A673 (cell line): ENCODE measurements at regions not wholly inside any gene's neighbourhood (a gene's known extent, or its start where the extent isn't known, plus 50 kb on each side); places are given as distances from the start of the nearest gene placed in this dataset.

Experiments used
- BruUV-seq: library from RNA; stranded (reverse); fragments of 400-500 nt; replicated peaks from 2 replicates; lab custom pipeline; 2021; lab: Mats Ljungman, UMichigan
- CTCF ChIA-PET: fragments of 300-600 bp; sonication (Branson Sonifier 250); formaldehyde crosslinking; loops from one replicate; lab custom pipeline; 2022; ENCODE audit warnings: antibody characterized with exemption; lab: Charles Lee
- POLR2A ChIA-PET: fragments of 300-600 bp; sonication (Branson Sonifier 250); formaldehyde crosslinking; loops from one replicate; lab custom pipeline; 2022; ENCODE audit warnings: antibody characterized with exemption; ENCODE audit not compliant: low non-redundant PET; lab: Charles Lee
- DNase-seq: peaks from one replicate; pipeline ENCODE4 v3.0.0-alpha.2; 2015; ENCODE audit warnings: low spot score
- H3K27ac ChIP-seq: fragments of 200-600 bp; sonication (generic); 2 replicates; pipeline ENCODE4 v1.5.1; 2016; ENCODE audit warnings: mixed run types, low read depth, mild to moderate bottlenecking, mixed read lengths, antibody characterized with exemption, low read length; ENCODE audit not compliant: poor library complexity, severe bottlenecking
- H3K27me3 ChIP-seq: fragments of 200-600 bp; sonication (generic); replicated peaks from 2 replicates; pipeline ENCODE4 v1.6.1; 2017; ENCODE audit warnings: mixed run types, low read depth, mild to moderate bottlenecking, mixed read lengths, antibody characterized with exemption, low read length; ENCODE audit not compliant: insufficient read depth, poor library complexity
- H3K36me3 ChIP-seq: fragments of 200-600 bp; sonication (generic); 2 replicates; pipeline ENCODE4 v1.6.1; 2016; ENCODE audit warnings: mixed run types, mild to moderate bottlenecking, mixed read lengths, antibody characterized with exemption, low read length; ENCODE audit not compliant: insufficient read depth, poor library complexity, severe bottlenecking
- H3K4me1 ChIP-seq: fragments of 200-600 bp; sonication (generic); 2 replicates; pipeline ENCODE4 v1.6.1; 2017; ENCODE audit warnings: mixed run types, mild to moderate bottlenecking, mixed read lengths, antibody characterized with exemption, low read length; ENCODE audit not compliant: insufficient read depth, poor library complexity, severe bottlenecking
- H3K4me3 ChIP-seq: fragments of 200-600 bp; sonication (generic); 2 replicates; pipeline ENCODE4 v1.5.1; 2016; ENCODE audit warnings: low read depth, mixed run types, mild to moderate bottlenecking, mixed read lengths, low read length; ENCODE audit not compliant: poor library complexity, severe bottlenecking
- H3K9me3 ChIP-seq: fragments of 200-600 bp; sonication (generic); 2 replicates; pipeline ENCODE4 v1.6.1; 2016; ENCODE audit warnings: mixed run types, low read depth, mild to moderate bottlenecking, mixed read lengths, antibody characterized with exemption, low read length; ENCODE audit not compliant: poor library complexity, severe bottlenecking
- EZH2 ChIP-seq: fragments of 200-600 bp; sonication (generic); IDR thresholded peaks from 2 replicates; pipeline ENCODE4 v1.6.1; 2017; ENCODE audit warnings: borderline replicate concordance, low read depth, mild to moderate bottlenecking, mixed read lengths, antibody characterized with exemption, low read length; ENCODE audit not compliant: poor library complexity, severe bottlenecking
- intact Hi-C: fragments of 100-400 bp; cut with micrococcal nuclease; formaldehyde crosslinking; loops from one replicate; pipeline ENCODE4 v1.10.0; 2022; ENCODE audit not compliant: unreplicated experiment
- TF ChIP-seq, protein P1 (sequence below): fragments of 300-800, 200-600 bp; sonication (generic); conservative IDR thresholded peaks from 2 replicates; pipeline ENCODE4 v1.5.1; 2017; ENCODE audit warnings: low read depth, mild to moderate bottlenecking, antibody characterized with exemption, low read length, moderate library complexity, mixed read lengths

DNA sequence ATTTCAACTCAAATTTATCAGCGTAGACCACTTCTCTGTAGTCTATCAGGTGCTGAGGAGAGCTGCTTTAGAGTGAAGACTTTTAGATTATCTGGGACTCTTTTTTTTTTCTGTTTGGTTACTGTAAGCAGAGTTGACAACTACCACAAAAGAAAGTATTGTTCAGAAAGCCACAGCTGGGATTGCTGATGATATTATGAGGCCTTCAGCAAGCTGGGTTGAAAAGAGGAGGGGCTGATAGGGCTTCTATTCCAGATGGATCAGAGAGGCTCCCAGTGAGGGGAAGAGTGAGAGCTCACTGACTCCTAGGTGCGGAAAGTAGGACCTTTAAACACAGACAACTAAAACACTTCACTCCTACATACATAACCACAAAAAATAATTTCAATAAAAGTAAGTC lies 188.5 kb upstream of the FERD3L start:
- Histone ChIP-seq H3K4me3 (no peak overlapping the region), H3K36me3 (no peaks in the 10 kb centered on the region), H3K27me3 (peaks cover 43% of the 10 kb centered on the region), H3K27ac (no peak overlapping the region), H3K4me1 (no peaks in the 10 kb centered on the region), H3K9me3 (no peaks in the 10 kb centered on the region)
- BruUV-seq: no TSS peak
- CTCF ChIA-PET: no interaction called here
- intact Hi-C loops: no loop called here
- POLR2A ChIA-PET: no interaction called here
- no peak for DNase-seq
- TF ChIP-seq EZH2: no peak
- TF ChIP-seq, protein P1, sequence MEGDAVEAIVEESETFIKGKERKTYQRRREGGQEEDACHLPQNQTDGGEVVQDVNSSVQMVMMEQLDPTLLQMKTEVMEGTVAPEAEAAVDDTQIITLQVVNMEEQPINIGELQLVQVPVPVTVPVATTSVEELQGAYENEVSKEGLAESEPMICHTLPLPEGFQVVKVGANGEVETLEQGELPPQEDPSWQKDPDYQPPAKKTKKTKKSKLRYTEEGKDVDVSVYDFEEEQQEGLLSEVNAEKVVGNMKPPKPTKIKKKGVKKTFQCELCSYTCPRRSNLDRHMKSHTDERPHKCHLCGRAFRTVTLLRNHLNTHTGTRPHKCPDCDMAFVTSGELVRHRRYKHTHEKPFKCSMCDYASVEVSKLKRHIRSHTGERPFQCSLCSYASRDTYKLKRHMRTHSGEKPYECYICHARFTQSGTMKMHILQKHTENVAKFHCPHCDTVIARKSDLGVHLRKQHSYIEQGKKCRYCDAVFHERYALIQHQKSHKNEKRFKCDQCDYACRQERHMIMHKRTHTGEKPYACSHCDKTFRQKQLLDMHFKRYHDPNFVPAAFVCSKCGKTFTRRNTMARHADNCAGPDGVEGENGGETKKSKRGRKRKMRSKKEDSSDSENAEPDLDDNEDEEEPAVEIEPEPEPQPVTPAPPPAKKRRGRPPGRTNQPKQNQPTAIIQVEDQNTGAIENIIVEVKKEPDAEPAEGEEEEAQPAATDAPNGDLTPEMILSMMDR: no peak

DNA sequence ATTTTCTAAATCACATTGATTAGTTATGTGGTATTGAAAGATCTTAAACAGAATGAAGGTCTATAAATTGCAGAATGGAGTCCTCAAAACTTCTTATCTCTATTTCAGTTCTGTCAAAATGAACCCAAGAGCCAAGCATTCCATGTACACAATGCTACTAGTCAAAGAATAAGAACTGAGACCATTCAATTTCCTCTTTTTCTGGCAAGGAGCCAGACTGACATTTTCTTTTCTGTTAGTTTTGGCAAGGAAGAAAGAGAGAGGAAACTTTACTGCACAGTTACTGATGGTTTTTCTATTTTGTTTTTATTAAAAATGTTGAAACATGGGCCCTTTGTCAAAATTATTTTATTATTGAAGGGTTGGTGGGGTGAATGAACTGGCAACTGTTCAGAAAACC lies 181.8 kb upstream of the FERD3L start:
- ChIA-PET CTCF (no interaction called here), POLR2A (no interaction called here)
- DNase-seq: peak; percentile 18
- no peaks in the 10 kb centered on the region for H3K27me3 ChIP-seq
- no peak overlapping the region for H3K4me3 ChIP-seq
- H3K9me3 ChIP-seq: no peaks in the 10 kb centered on the region
- intact Hi-C loops: no loop called here
- TF ChIP-seq, protein P1: no peak
- TF ChIP-seq EZH2: no peak
- no peaks in the 10 kb centered on the region for H3K4me1 ChIP-seq
- H3K36me3 ChIP-seq: no peaks in the 10 kb centered on the region
- H3K27ac ChIP-seq: no peak overlapping the region
- no TSS peak for BruUV-seq

DNA sequence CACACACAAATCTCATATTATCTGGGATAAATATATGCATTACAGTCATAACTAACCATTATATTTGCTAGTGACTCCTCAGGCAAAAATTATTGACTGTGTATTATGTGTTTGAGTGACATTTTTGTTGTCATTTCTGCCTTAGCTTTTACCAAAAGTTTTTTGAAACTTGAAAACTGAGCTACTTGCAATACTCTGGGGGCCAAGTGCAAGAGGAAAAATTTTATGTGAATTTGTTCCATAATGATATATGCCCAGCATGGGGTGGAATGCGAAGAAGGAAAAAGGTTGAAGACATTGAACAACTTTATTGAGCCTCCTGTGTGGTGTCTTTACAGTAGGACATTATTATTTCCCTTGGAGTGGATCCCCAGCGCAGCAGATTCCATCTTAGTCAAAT lies 176.8 kb upstream of the FERD3L start:
- Histone ChIP-seq H3K4me1 (no peaks in the 10 kb centered on the region), H3K27ac (no peak overlapping the region), H3K9me3 (no peaks in the 10 kb centered on the region), H3K36me3 (no peaks in the 10 kb centered on the region), H3K4me3 (no peak overlapping the region), H3K27me3 (no peaks in the 10 kb centered on the region)
- CTCF ChIA-PET: no interaction called here
- intact Hi-C loops: no loop called here
- TF ChIP-seq, protein P1: no peak
- no peak for TF ChIP-seq EZH2
- POLR2A ChIA-PET: no interaction called here
- peak; percentile 35 for DNase-seq
- BruUV-seq: no TSS peak
